Activated CD4-positive, alpha-beta T cell treated with anti-CD3 and anti-CD28 coated beads, Interleukin-2, amount 10 ng/mL, durations not matched to agents 7 days and 5 days (primary cell): ENCODE measurements at regions not wholly inside any gene's neighbourhood (a gene's known extent, or its start where the extent isn't known, plus 50 kb on each side); places are given as distances from the start of the nearest gene placed in this dataset.

Experiments used
- CTCF ChIA-PET: fragments of 350-600 bp; sonication (Branson Sonifier 250); formaldehyde crosslinking; loops from one replicate; lab custom pipeline; 2021; ENCODE audit warnings: antibody characterized with exemption; lab: Charles Lee
- POLR2A ChIA-PET: fragments of 350-600 bp; sonication (Branson Sonifier 250); formaldehyde crosslinking; loops from one replicate; lab custom pipeline; 2021; ENCODE audit warnings: antibody characterized with exemption; lab: Charles Lee
- DNase-seq: peaks from one replicate; pipeline ENCODE4 v3.0.0-alpha.2; 2020
- H3K27ac Mint-ChIP-seq: one replicate; pipeline ENCODE4 v1.8.0; 2021; ENCODE audit warnings: mild to moderate bottlenecking, moderate library complexity, mixed read lengths
- H3K27me3 Mint-ChIP-seq: one replicate; pipeline ENCODE4 v1.8.0; 2021; ENCODE audit warnings: mixed read lengths
- H3K36me3 Mint-ChIP-seq: one replicate; pipeline ENCODE4 v1.8.0; 2021; ENCODE audit warnings: low read depth, mixed read lengths
- H3K4me1 Mint-ChIP-seq: one replicate; pipeline ENCODE4 v1.8.0; 2021; ENCODE audit warnings: mixed read lengths
- H3K4me3 Mint-ChIP-seq: one replicate; pipeline ENCODE4 v1.8.0; 2021; ENCODE audit warnings: mild to moderate bottlenecking, moderate library complexity, mixed read lengths
- H3K9me3 Mint-ChIP-seq: one replicate; pipeline ENCODE4 v1.8.0; 2021; ENCODE audit warnings: mixed read lengths

- CTCF ChIA-PET = no interaction called here
- Mint-ChIP-seq H3K27me3 (no peaks in the 10 kb centered on the region), H3K36me3 (no peaks in the 10 kb centered on the region), H3K4me1 (no peaks in the 10 kb centered on the region), H3K27ac (no peak overlapping the region), H3K9me3 (no peaks in the 10 kb centered on the region), H3K4me3 (no peak overlapping the region)
- DNase-seq = no peak
- POLR2A ChIA-PET = no interaction called here
Measured at GRCh38 chr7:47669901-47670384, 88.0 kb upstream of the TNS3 start.

- Mint-ChIP-seq H3K9me3 (no peaks in the 10 kb centered on the region), H3K27me3 (no peaks in the 10 kb centered on the region), H3K4me3 (no peak overlapping the region), H3K4me1 (no peaks in the 10 kb centered on the region), H3K27ac (no peak overlapping the region), H3K36me3 (no peaks in the 10 kb centered on the region)
- POLR2A ChIA-PET = no interaction called here
- DNase-seq = no peak
- CTCF ChIA-PET = no interaction called here
Measured at GRCh38 chr7:47669178-47669891, 87.4 kb upstream of the TNS3 start.

- no peak for DNase-seq
- Mint-ChIP-seq H3K4me1 (no peaks in the 10 kb centered on the region), H3K36me3 (no peaks in the 10 kb centered on the region), H3K9me3 (no peaks in the 10 kb centered on the region), H3K27ac (no peak overlapping the region), H3K27me3 (no peaks in the 10 kb centered on the region), H3K4me3 (no peak overlapping the region)
- ChIA-PET POLR2A (no interaction called here), CTCF (no interaction called here)
Measured at GRCh38 chr7:47666164-47666862, 84.4 kb upstream of the TNS3 start.

GRCh38 chr7:47664650-47665195, 82.8 kb upstream of the TNS3 start:
- POLR2A ChIA-PET = no interaction called here
- Mint-ChIP-seq H3K36me3 (no peaks in the 10 kb centered on the region), H3K9me3 (no peaks in the 10 kb centered on the region), H3K27ac (no peak overlapping the region), H3K27me3 (no peaks in the 10 kb centered on the region), H3K4me3 (no peak overlapping the region), H3K4me1 (no peaks in the 10 kb centered on the region)
- CTCF ChIA-PET = interaction anchor here (1.1 kb wide), 1 partner anchor 11 kb away, joined by 4 read pairs; no protein-coding TSS in a partner anchor
- no peak for DNase-seq

GRCh38 chr7:47663851-47664250, 81.9 kb upstream of the TNS3 start:
- CTCF ChIA-PET = interaction anchor here (0.6 to 1.1 kb wide), 2 partner anchors 10 to 207 kb away, joined by 4 to 5 read pairs; no protein-coding TSS in a partner anchor
- Mint-ChIP-seq H3K36me3 (no peaks in the 10 kb centered on the region), H3K4me1 (no peaks in the 10 kb centered on the region), H3K4me3 (no peak overlapping the region), H3K27me3 (no peaks in the 10 kb centered on the region), H3K9me3 (no peaks in the 10 kb centered on the region), H3K27ac (no peak overlapping the region)
- DNase-seq = no peak
- POLR2A ChIA-PET = no interaction called here

GRCh38 chr7:47663213-47663612, 81.3 kb upstream of the TNS3 start:
- H3K36me3 Mint-ChIP-seq = no peaks in the 10 kb centered on the region
- H3K27ac Mint-ChIP-seq = no peak overlapping the region
- no peak for DNase-seq
- H3K4me3 Mint-ChIP-seq = no peak overlapping the region
- H3K27me3 Mint-ChIP-seq = no peaks in the 10 kb centered on the region
- CTCF ChIA-PET = interaction anchor here (0.7 kb wide), 1 partner anchor 11 kb away, joined by 3 read pairs; no protein-coding TSS in a partner anchor
- no peaks in the 10 kb centered on the region for H3K4me1 Mint-ChIP-seq
- POLR2A ChIA-PET = no interaction called here
- no peaks in the 10 kb centered on the region for H3K9me3 Mint-ChIP-seq

GRCh38 chr7:47661051-47661714, 79.3 kb upstream of the TNS3 start:
- Mint-ChIP-seq H3K4me1 (no peaks in the 10 kb centered on the region), H3K36me3 (no peaks in the 10 kb centered on the region), H3K9me3 (no peaks in the 10 kb centered on the region), H3K27me3 (no peaks in the 10 kb centered on the region), H3K4me3 (no peak overlapping the region), H3K27ac (no peak overlapping the region)
- POLR2A ChIA-PET = no interaction called here
- CTCF ChIA-PET = interaction anchor here (0.9 kb wide), 1 partner anchor 13 kb away, joined by 3 read pairs; no protein-coding TSS in a partner anchor
- DNase-seq = no peak

GRCh38 chr7:47659664-47660462, 78.0 kb upstream of the TNS3 start:
- ChIA-PET CTCF (no interaction called here), POLR2A (interaction anchor here (0.6 kb wide), 1 partner anchor 291 kb away, joined by 3 read pairs; no protein-coding TSS in a partner anchor)
- no peaks in the 10 kb centered on the region for H3K36me3 Mint-ChIP-seq
- H3K4me3 Mint-ChIP-seq = no peak overlapping the region
- no peak for DNase-seq
- no peaks in the 10 kb centered on the region for H3K27me3 Mint-ChIP-seq
- H3K4me1 Mint-ChIP-seq = no peaks in the 10 kb centered on the region
- H3K27ac Mint-ChIP-seq = no peak overlapping the region
- no peaks in the 10 kb centered on the region for H3K9me3 Mint-ChIP-seq

GRCh38 chr7:47658886-47659635, 77.2 kb upstream of the TNS3 start:
- Mint-ChIP-seq H3K4me3 (no peak overlapping the region), H3K27ac (no peak overlapping the region), H3K4me1 (no peaks in the 10 kb centered on the region), H3K9me3 (no peaks in the 10 kb centered on the region), H3K27me3 (no peaks in the 10 kb centered on the region), H3K36me3 (no peaks in the 10 kb centered on the region)
- ChIA-PET POLR2A (no interaction called here), CTCF (no interaction called here)
- no peak for DNase-seq

- H3K36me3 Mint-ChIP-seq = no peaks in the 10 kb centered on the region
- no peak overlapping the region for H3K27ac Mint-ChIP-seq
- ChIA-PET POLR2A (no interaction called here), CTCF (no interaction called here)
- no peaks in the 10 kb centered on the region for H3K4me1 Mint-ChIP-seq
- H3K9me3 Mint-ChIP-seq = no peaks in the 10 kb centered on the region
- no peaks in the 10 kb centered on the region for H3K27me3 Mint-ChIP-seq
- no peak overlapping the region for H3K4me3 Mint-ChIP-seq
- no peak for DNase-seq
Measured at GRCh38 chr7:47657126-47657525, 75.2 kb upstream of the TNS3 start.

GRCh38 chr7:47654672-47655298, 72.9 kb upstream of the TNS3 start:
- Mint-ChIP-seq H3K9me3 (no peaks in the 10 kb centered on the region), H3K4me3 (no peak overlapping the region), H3K4me1 (no peaks in the 10 kb centered on the region), H3K27me3 (no peaks in the 10 kb centered on the region), H3K27ac (no peak overlapping the region), H3K36me3 (no peaks in the 10 kb centered on the region)
- DNase-seq = no peak
- ChIA-PET POLR2A (no interaction called here), CTCF (interaction anchor here (1.4 kb wide), 1 partner anchor 10 kb away, joined by 4 read pairs; no protein-coding TSS in a partner anchor)
